Stomach smooth muscle (tissue), 2 donors: ENCODE measurements at regions not wholly inside any gene's neighbourhood (a gene's known extent, or its start where the extent isn't known, plus 50 kb on each side); places are given as distances from the start of the nearest gene placed in this dataset.

Experiments used
- H3K27ac ChIP-seq: one replicate; pipeline ENCODE4 v1.7.0; 2013; ENCODE audit warnings: mild to moderate bottlenecking, low read length, inconsistent platforms
- H3K27me3 ChIP-seq, 2 donors: one replicate each; pipeline ENCODE4 v1.7.0; 2013; ENCODE audit warnings: low read length in 2 of 2; ENCODE audit not compliant: insufficient read depth in 2 of 2, control insufficient read depth in 1 of 2
- H3K36me3 ChIP-seq, 2 donors: one replicate each; pipeline ENCODE4 v1.7.0; 2013; ENCODE audit warnings: low read length in 2 of 2; ENCODE audit not compliant: control insufficient read depth in 2 of 2, insufficient read depth in 2 of 2
- H3K4me1 ChIP-seq: one replicate; pipeline ENCODE4 v1.7.0; 2013; ENCODE audit warnings: low read length; ENCODE audit not compliant: control insufficient read depth, insufficient read depth
- H3K4me3 ChIP-seq, 2 donors: one replicate each; pipeline ENCODE4 v1.7.0; 2013; ENCODE audit warnings: low read length in 2 of 2
- H3K9ac ChIP-seq, 2 donors: one replicate each; pipeline ENCODE4 v1.7.0; 2013; ENCODE audit warnings: low read length in 2 of 2, mild to moderate bottlenecking in 1 of 2
- H3K9me3 ChIP-seq, 2 donors: one replicate each; pipeline ENCODE4 v1.7.0; 2013; ENCODE audit warnings: low read length in 2 of 2; ENCODE audit not compliant: control insufficient read depth in 2 of 2
- donor health status: healthy.
- donor health status: Pancreatic carcinoma.

DNA sequence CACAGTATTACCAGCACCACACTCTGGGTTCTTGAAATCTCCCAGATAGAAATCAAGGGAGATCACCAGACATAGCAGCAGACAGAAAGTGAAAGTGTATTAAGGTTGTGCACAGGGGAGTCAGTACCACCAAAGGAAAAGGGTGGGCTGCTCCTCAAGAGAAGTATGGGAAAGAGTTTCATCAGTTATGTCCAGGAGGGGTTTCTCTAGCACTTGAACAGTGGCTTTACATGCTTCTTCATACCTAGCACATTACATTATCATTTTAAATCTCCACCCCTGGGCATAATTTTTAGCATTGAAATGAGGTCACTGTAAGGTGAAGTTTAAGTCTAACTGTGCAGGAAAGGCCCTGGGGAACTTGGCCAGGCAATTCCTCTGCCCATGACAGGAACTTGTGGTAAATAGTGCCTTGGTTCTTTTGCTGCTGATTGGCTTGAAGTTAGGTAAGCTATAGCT, 601.0 kb downstream of the NUF2 start:
- H3K9me3 ChIP-seq, result no peaks in the 10 kb centered on the region
- no peak overlapping the region for H3K9ac ChIP-seq
- H3K4me1 ChIP-seq, result no peaks in the 10 kb centered on the region
- no peaks in the 10 kb centered on the region for H3K36me3 ChIP-seq
- no peak overlapping the region for H3K27ac ChIP-seq
- H3K27me3 ChIP-seq, result no peaks in the 10 kb centered on the region
- peak overlapping the region; percentile 17 to 23 for H3K4me3 ChIP-seq

- no peaks in the 10 kb centered on the region for H3K36me3 ChIP-seq
- H3K4me1 ChIP-seq, result peaks cover 7% of the 10 kb centered on the region
- H3K27me3 ChIP-seq, result no peaks in the 10 kb centered on the region
- no peak overlapping the region for H3K27ac ChIP-seq
- no peak overlapping the region for H3K9ac ChIP-seq
- no peak overlapping the region for H3K4me3 ChIP-seq
- H3K9me3 ChIP-seq, result no peaks in the 10 kb centered on the region
These were observed 602.3 kb downstream of the NUF2 start for GRCh38 chr1:163924041-163924440.

GRCh38 chr1:163927493-163927892, 605.7 kb downstream of the NUF2 start:
- H3K9me3 ChIP-seq, result no peaks in the 10 kb centered on the region
- no peak overlapping the region for H3K9ac ChIP-seq
- H3K4me3 ChIP-seq, result no peak overlapping the region
- H3K27ac ChIP-seq, result no peak overlapping the region
- H3K4me1 ChIP-seq, result peaks cover 7% of the 10 kb centered on the region
- H3K27me3 ChIP-seq, result no peaks in the 10 kb centered on the region
- H3K36me3 ChIP-seq, result no peaks in the 10 kb centered on the region

DNA sequence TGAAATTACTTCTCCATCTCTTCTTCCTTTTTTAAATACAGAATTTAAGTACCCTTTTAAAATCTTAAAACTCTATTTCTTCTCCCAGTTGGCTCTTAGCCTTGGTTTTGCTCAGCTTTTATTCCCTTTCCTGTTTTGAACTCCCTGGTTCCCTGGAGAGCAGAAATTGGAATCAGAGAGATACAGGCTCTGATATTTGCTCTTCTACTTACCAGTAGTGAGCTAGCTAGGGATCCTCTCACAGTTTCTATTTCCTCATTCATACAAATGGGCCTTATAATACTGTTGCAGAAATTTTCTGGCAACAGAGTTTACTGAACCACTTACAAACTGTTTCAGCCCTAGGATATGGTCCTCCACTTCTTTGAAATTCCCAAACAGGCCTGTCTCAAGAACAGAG, 606.3 kb downstream of the NUF2 start:
- Histone ChIP-seq H3K36me3 (no peaks in the 10 kb centered on the region), H3K9ac (no peak overlapping the region), H3K27ac (no peak overlapping the region), H3K27me3 (no peaks in the 10 kb centered on the region), H3K4me3 (no peak overlapping the region), H3K4me1 (peaks cover 7% of the 10 kb centered on the region), H3K9me3 (no peaks in the 10 kb centered on the region)

DNA sequence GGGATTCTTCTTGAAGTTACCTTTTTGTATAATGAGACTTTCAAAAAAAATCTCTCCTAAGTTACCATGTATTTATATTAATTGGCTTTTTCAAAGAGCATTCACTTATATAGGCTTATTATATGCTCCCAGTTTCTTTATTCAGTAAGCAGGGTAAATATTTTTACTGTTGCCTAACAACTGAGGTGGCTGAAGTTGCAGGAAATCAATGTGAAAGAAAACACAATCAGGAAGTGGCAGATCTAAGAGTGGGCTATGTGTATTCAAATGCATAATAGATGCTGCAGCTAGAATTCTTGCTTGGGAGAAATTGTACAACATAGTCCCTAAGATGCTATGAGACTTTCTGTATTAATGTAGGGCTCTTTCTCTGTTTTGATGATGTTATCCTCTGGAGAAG, 606.9 kb downstream of the NUF2 start:
- Histone ChIP-seq H3K9ac (no peak overlapping the region), H3K4me3 (no peak overlapping the region), H3K27ac (no peak overlapping the region), H3K4me1 (peaks cover 7% of the 10 kb centered on the region), H3K36me3 (no peaks in the 10 kb centered on the region), H3K27me3 (no peaks in the 10 kb centered on the region), H3K9me3 (no peaks in the 10 kb centered on the region)

GRCh38 chr1:163932901-163933300, 611.1 kb downstream of the NUF2 start:
- Histone ChIP-seq H3K4me3 (no peak overlapping the region), H3K4me1 (peaks cover 7% of the 10 kb centered on the region), H3K27ac (no peak overlapping the region), H3K9me3 (no peaks in the 10 kb centered on the region), H3K27me3 (no peaks in the 10 kb centered on the region), H3K36me3 (no peaks in the 10 kb centered on the region), H3K9ac (no peak overlapping the region)

- no peaks in the 10 kb centered on the region for H3K36me3 ChIP-seq
- no peak overlapping the region for H3K4me3 ChIP-seq
- no peak overlapping the region for H3K27ac ChIP-seq
- no peak overlapping the region for H3K9ac ChIP-seq
- H3K27me3 ChIP-seq, result no peaks in the 10 kb centered on the region
- no peaks in the 10 kb centered on the region for H3K9me3 ChIP-seq
- peaks cover 4% of the 10 kb centered on the region for H3K4me1 ChIP-seq
These were observed 611.7 kb downstream of the NUF2 start for GRCh38 chr1:163933437-163933836.

DNA sequence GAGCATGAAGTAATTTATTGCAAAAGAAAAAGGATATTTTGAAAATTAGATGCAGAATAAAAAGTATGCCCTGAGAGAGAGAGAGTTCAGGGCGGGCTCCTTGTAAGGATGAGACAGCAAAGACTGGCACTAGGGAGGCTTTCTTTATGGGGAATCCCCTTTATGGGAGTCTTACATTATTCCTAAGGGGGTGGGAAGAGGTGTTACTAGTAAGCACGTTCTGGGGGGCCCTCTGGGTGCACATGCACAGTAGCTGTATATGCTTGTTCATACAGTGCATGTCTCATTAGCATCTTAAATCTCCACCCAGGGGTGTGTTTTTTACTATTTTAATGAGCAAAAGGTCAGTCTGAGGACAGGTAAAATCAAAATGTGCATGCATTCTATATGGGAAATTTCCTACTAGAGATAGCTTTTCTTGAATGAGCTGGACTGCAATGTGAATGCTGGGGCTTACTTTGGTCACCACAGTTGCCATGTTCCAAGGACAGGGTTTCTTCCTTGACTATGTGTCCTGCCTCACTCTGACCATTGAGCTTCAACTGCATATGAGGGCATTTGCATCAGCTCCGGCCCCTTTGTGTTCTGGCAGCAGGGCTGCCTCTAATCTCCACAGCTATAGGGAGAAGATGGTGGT, 614.1 kb downstream of the NUF2 start:
- H3K36me3 ChIP-seq, result no peaks in the 10 kb centered on the region
- H3K27ac ChIP-seq, result no peak overlapping the region
- H3K4me3 ChIP-seq, result no peak overlapping the region
- H3K27me3 ChIP-seq, result no peaks in the 10 kb centered on the region
- H3K4me1 ChIP-seq, result no peaks in the 10 kb centered on the region
- no peak overlapping the region for H3K9ac ChIP-seq
- no peaks in the 10 kb centered on the region for H3K9me3 ChIP-seq

GRCh38 chr1:163959622-163960021, 599.4 kb upstream of the PBX1 start:
- Histone ChIP-seq H3K27ac (no peak overlapping the region), H3K9ac (no peak overlapping the region), H3K36me3 (no peaks in the 10 kb centered on the region), H3K4me1 (no peaks in the 10 kb centered on the region), H3K4me3 (no peak overlapping the region), H3K9me3 (peaks cover 8 to 15% of the 10 kb centered on the region in 2 donors), H3K27me3 (no peaks in the 10 kb centered on the region)

DNA sequence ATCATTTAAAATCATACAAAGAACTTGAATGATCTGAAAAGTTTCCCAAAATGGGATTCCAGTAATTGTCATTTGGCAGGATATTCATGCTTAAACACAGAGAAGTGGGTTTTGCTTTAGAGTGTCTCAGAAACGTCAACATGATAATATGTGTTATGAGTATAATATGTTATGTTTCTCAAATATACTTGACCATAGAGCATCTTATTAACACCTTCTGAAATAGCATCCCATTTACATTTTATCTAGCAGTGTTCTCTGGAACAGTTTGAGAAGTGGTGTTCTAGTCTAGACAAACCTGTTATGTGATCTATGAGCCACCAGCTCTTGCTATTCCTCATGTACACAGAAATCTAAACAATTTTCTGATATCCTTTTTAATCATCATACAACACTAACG, 588.8 kb upstream of the PBX1 start:
- Histone ChIP-seq H3K4me1 (no peaks in the 10 kb centered on the region), H3K27ac (no peak overlapping the region), H3K9me3 (peaks cover 0 to 3% of the 10 kb centered on the region in 2 donors), H3K36me3 (no peaks in the 10 kb centered on the region), H3K27me3 (no peaks in the 10 kb centered on the region), H3K9ac (no peak overlapping the region), H3K4me3 (no peak overlapping the region)

DNA sequence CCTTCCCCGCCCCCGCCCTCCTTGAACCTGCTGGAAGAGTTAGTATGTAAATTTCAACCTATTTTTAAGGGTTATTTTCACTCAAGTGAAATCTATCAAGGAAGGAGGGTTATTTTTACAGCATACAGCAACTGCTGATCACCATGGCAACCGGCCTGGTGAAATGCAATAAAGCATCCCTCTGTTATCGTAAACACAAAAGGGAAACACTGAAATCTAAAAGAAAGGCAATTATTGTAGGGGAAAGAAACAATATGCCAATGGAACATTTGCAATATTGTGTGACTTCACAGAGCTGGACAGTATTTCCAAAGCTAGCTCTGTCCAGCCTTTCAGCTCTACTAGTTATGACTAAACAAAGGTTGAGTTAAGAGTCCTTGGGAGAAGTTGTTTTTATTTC, 588.3 kb upstream of the PBX1 start:
- Histone ChIP-seq H3K27ac (no peak overlapping the region), H3K9me3 (no peaks in the 10 kb centered on the region), H3K4me3 (no peak overlapping the region)

More for the DNA sequence above, 588.3 kb upstream of the PBX1 start:
- no peaks in the 10 kb centered on the region for H3K4me1 ChIP-seq
- no peaks in the 10 kb centered on the region for H3K36me3 ChIP-seq
- no peak overlapping the region for H3K9ac ChIP-seq
- no peaks in the 10 kb centered on the region for H3K27me3 ChIP-seq
